ENCODE measurements at regions not wholly inside any gene's neighbourhood (a gene's known extent, or its start where the extent isn't known, plus 50 kb on each side); places are given as distances from the start of the nearest gene placed in this dataset.
A peak's percentile ranks its signal among the peaks of the same experiment; 100 is the strongest.
"Not testable (repeated sequence)": the region's sequence is repeated elsewhere in the genome, so short reads cannot be mapped to it uniquely, and the experiment has no call there.

- no peak for FAIRE-seq
- no peak for DNase-seq (ENCODE audit: insufficient read length, low spot score)
Measured at GRCh38 chr6:27176523-27177484, 70.7 kb upstream of the PRSS16 start.

GRCh38 chr6:27177485-27178406 lies 69.8 kb upstream of the PRSS16 start:
- peak; percentile 44 for FAIRE-seq
- DNase-seq (ENCODE audit: insufficient read length, low spot score): peak; percentile 72

DNA sequence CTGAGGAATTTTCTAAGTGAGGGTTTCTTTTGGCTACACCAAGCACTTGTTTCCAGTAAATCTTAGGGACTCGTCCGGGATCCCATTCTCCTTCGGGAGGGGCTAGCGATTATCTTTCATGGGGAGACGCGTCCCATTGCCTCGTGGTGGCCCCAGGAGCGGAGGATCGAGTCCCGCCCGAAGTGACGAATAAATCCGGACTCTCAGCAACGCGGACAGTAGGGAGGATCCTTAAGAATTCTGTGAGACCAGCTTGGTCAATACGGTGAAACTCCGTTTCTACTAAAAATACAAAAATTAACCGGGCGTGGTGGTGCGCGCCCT lies 69.1 kb upstream of the PRSS16 start:
- FAIRE-seq (no peak), DNase-seq (ENCODE audit: insufficient read length, low spot score) (no peak)

DNA sequence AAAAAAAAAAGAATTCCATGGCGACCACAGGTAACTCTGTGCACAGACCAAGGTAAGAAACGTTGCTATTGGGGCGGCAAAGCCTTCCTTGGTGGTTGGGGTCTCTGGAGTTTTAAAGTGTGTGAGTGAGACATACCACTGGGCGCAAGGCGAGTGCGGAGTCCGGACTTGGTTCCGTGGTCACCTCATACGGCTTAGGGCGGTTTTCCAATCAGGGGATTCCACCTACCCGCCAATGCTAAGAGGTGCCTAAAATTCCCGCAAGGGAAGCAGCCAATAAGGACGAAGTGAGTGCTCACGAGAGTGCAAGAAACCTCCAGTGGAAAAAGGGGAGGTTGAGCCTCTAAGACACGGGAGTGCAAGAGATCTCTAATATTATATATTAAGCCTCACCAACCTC lies 68.6 kb upstream of the PRSS16 start:
- DNase-seq (ENCODE audit: insufficient read length, low spot score): no peak
- FAIRE-seq: no peak

DNA sequence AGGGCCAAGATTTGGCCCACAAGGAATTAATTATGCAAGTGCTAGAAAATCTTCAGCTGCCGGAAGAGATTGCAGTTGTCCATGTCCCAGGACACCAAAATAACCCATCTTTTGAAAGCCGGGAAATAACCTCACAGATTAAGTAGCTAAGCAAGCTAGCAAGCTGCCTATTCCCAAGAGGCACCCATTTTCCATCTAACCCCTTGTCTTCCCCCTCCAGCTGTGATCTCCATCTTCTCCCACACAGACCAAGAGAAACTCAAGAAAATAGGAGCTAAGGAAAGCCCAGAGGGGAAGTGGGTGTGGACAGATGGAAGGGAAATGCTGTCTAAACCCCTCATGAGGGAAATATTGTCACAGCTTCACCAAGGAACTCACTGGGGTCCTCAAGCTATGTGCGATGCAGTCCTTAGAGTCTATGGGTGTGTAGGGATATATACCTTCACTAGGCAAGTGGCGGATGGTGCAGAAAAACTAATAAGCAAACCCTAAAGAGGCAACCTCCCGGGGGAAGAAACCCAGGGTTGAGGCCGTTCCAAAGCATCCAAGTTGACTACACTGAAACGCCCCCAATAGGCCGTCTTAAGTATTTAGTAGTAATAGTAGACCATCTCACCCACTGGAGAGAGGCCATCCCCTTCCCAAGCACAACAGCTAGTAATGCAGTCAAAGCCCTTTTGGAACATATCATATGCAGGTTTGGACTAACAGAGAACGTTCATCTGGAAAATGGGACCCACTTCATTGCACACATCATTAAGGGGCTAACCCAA lies 64.3 kb upstream of the PRSS16 start:
- FAIRE-seq (no peak), DNase-seq (ENCODE audit: insufficient read length, low spot score) (no peak)

GRCh38 chr6:27187231-27188060 lies 60.1 kb upstream of the PRSS16 start:
- FAIRE-seq: no peak

DNA sequence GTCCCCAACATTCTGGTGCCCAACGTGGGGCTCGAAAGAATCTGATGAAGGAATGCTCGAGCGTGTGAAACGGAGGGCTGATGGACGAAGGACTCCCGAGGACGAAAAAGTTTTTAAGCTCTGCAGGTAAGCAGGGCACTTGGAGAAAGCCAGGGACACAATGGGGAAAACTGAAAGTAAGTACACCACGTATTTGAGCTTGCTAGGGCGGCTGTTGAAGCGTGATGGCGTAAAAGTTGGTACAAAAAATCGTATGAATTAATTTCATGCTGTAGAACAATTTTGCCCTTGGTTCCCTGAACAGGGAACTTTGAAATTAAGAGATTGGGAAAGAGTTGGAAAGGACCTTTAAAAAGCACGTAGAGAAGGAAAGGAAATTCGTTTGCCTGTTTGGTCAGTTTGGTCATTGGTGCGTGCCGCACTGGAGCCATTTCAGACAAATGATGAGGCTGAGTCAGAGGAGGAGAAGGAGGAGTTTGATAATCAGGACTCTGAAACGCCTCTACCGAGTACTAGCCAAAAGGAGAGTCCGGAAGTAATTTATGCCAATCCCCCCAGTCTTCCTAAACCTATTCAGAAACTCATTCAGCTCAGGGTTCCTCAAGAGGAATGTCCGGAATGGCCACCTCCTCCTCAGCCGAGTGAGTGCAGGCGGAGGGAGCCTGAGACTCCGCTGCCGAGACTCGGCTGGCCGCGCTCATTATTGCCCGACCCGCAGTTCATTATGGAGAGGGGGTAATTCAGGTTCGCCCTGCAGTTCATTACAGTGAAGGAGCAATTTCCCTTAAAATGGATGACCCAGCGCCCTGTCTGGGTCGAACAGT lies 59.2 kb upstream of the PRSS16 start:
- no peak for FAIRE-seq
- DNase-seq (ENCODE audit: insufficient read length, low spot score): peak; percentile 63

More at GRCh38 chr6:27187231-27188060, 60.1 kb upstream of the PRSS16 start:
- DNase-seq (ENCODE audit: insufficient read length, low spot score): no peak

GRCh38 chr6:27188885-27189418 lies 58.5 kb upstream of the PRSS16 start:
- DNase-seq (ENCODE audit: insufficient read length, low spot score) (peak; percentile 46), FAIRE-seq (no peak)

GRCh38 chr6:27190126-27190525 lies 57.4 kb upstream of the PRSS16 start:
- DNase-seq (ENCODE audit: insufficient read length, low spot score): no peak
- no peak for FAIRE-seq

DNA sequence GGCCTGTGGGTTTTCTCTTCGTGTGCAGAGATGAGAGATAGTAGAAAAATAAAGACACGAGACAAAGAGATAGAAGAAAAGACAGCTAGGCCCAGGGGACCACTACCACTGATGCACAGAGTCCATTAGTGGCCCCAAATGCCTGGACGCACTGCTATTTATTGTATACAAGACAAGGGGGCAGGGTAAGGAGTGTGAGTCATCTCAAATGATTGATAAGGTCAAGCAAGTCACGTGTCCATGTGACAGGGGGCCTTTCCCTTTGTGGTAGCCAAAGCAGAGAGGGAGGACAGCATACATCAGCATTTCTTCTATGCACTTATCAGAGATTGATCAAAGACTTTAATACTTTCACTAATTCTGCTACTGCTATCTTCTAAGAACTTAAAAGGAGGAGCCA lies 53.0 kb upstream of the PRSS16 start:
- DNase-seq (ENCODE audit: insufficient read length, low spot score); FAIRE-seq: not testable (repeated sequence)

- not testable (repeated sequence) for FAIRE-seq; DNase-seq (ENCODE audit: insufficient read length, low spot score)
Measured at GRCh38 chr6:27195547-27195946, 52.0 kb upstream of the PRSS16 start.
